T-helper 1 cell (primary cell): ENCODE measurements at regions not wholly inside any gene's neighbourhood (a gene's known extent, or its start where the extent isn't known, plus 50 kb on each side); places are given as distances from the start of the nearest gene placed in this dataset.
A peak's percentile ranks its signal among the peaks of the same experiment; 100 is the strongest.

Source experiments
- DNase-seq, 5 donors: peaks; one replicate each; pipeline ENCODE4 v3.0.0-alpha.2; 2012 to 2020

DNA sequence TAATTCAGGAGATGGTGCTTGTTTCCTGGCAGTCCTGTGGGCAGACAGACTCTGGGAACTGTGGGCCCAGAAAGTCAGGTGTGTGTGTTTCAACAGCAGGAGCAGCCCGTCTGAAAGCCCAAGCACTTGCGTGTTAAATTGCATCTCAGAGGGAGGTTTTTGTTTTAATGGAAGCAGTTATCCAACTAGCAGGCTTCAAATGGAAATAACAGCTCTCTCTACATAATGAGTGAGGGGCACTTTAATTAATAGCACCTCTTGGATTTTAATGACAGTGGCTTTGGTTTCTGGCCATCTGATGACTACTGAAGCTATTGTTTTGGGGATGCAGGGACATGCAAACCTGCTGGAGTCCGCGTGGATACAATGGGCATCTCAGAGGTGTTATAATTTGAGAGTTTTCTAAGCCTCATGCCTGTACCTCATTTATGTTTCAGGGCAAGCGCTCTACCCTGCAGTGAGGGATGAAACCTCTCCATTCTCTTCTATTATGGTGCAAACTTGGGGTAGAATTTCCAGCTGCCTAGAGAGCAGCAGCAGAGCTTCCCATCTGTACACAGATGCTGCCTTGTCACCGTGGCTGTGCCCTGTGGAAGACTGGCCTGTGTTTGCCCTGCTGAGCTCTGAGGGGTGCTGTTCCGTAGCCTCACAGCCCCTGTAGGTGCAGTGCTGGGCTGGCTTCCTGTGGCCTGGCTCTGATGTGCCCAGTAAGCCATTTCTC lies 206.6 kb upstream of the GPR26 start:
- no peak for DNase-seq

DNA sequence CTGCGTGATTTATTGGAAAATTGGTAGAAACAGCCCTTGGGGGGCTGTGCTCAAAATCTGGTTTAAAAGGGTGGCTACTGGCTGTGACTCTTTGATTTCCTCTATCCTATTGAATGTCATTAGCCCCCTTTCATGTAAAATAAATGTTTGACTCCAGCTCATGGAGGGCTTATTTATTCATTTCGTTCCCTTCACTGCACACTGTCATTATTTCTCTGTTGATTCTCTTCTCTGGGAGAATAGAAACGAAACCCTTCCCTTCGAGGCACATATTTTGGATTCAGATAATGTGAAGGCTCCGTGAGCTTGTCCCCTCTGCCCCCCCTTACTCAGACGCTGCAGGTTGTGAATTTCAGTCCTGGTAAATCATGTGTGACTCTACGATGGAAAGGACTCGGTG lies 203.9 kb upstream of the GPR26 start:
- DNase-seq, result no peak

DNA sequence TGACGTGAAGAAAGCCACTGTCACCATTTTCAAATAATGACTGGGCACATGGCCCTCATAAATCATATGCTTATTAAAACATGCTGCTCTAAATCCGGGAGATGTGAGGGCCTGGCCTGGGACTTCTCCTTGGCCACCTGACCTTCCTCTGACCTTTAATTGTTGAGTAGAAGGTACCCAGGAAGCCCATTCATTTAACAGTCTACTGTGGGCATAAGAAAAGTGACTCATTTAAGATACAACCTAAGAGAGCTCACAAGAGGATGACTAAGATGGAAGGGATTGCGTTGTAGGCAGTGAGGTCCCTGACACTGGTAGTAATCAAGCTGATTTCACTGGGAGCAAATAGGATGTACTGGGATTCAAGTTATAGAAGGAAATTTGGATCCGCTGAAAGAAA lies 203.4 kb upstream of the GPR26 start:
- DNase-seq, result no peak

DNA sequence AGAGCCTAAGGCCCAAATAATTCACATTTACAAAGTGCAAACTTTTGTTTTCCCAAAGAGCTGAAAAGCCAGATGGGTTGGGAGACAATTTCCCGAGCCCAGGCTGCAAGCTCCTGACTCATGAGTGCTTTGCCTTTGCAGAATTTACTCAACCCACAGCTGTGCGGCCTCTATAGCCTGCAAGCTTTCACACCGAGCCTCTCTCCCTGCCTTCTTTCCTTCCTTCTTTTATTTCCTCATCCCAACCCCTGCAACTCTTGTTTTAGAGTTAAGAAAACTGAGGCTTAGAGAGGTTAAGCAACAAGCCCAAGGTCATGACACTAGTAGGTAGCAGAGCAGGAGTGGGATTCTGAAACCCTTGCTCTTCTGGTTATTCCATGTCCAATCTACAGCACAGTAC lies 203.0 kb upstream of the GPR26 start:
- DNase-seq, result no peak

DNA sequence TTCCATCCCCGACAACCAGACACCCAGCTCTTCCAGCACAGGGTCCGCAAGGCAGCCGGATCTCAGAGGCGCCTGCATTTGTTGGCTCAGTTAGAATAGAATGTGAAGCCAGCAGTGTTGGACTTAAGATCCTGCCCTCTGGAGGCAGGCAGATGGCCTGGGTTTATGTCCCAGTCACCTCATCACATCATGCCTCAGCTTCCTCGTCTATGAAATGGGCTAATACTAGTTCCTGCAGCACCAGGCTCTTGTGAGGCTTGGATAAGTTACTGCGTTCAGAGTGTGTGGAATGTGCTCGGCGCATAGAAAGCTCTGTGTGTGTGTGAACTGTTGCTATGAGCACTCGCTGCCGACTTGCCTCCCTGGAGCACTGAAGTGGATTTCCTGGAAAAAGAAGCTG lies 202.5 kb upstream of the GPR26 start:
- no peak for DNase-seq

DNA sequence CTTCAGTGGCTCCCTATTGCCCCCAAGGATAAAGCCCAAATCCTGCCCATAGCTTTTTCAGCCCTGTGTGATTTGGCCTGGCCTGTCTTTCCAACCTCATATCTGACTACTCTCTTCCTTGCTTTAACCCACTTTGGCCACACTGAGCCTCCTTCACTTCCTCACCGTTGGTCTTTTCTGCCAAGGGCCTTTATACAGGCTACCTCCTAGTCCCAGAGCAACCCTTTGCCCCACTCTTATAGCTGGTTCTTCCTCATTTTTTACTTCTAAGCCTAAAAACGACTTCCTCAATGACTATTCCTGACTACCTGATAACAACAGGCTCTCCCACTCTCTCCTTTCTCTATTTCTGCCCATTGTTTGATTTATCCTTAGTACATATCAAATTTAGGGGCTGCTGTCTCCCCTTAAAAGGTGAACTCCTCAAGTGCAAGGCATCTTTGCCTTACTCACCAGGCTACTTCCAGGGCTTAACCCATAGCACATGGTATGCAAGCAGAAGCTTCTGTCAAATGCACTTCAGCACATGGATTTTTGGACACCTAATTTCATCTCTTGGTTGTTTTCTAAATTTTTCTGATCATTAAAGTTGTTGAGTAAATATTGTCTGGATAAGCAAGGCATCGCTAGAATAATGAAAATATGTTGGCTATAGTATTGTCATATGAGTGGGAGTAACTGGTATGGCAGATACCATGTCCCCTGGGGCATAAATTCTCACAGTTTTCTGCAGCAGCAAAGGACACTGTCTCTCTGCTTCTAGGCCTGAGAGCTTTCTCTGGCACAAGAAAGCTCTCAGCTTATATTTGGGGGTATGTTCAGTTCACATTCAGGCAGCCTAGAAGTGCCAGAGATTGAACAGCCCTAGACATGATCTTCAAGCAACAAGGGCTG lies 201.5 kb upstream of the GPR26 start:
- DNase-seq, result no peak

DNA sequence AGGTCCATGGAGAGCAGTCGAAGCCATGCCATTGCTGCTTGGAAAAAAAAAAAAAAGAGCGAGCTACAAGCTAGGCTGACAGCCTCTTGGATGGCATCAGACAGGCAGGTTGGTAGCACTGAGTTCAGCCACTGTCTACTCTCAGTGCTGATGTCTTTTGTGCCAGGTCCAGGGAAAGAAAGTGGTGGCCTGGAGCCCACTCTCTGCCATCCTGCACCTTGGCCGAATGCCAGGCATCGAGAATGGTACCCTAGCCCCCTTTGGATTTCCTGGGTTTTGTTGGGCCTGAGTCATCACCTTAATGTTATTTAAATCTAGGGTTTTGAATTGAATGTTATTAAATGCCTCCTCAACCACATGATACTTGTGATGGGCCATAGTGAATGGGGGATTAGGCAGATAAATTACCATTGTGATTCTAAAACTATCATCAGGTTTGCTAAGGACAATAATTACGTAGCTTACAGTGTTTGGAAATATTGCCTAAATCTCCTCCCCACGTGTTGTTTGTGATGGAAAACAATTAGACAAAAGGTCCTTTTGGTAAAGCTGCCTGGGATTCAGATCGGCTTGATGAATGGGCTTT lies 195.7 kb upstream of the GPR26 start:
- no peak for DNase-seq

DNA sequence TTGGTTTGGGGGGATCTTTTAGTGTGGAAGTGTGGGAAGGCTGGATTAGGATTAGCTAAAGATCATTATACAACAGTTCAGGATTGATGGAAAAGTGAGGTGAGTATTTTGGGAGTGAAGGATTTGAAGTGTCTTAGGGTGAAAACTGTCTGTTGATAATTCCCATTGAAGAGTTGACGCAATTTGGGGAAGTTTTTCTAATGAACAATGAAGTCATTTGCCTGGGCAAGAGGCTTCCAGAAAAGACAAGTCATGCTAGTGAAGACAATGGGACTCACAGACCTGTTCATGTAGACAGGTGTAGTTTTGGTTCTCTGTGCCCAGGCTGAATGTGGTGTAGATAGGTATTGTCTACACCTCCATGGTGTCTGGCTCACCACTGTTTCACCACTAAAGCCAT lies 194.3 kb upstream of the GPR26 start:
- DNase-seq, result no peak

DNA sequence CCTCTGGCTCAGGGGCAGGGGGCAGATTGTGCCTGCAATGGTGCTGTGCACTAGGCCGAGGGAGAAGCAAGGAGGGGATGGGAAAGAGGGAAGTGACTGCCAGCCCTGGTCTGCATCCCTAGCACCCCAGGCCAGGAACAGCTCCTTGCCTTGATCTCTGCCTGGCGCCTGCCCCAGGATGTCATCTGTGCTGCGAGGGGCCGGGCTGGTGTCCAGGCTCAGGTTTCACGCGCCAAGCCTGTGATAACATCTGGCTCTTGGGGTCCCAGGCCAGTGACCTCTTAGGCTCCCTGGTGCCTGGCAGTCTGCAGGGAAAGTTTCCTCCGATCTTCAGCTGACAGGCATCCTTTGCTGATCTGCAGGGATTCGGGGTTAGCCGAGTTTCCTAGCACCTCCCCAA lies 193.5 kb upstream of the GPR26 start:
- no peak for DNase-seq

DNA sequence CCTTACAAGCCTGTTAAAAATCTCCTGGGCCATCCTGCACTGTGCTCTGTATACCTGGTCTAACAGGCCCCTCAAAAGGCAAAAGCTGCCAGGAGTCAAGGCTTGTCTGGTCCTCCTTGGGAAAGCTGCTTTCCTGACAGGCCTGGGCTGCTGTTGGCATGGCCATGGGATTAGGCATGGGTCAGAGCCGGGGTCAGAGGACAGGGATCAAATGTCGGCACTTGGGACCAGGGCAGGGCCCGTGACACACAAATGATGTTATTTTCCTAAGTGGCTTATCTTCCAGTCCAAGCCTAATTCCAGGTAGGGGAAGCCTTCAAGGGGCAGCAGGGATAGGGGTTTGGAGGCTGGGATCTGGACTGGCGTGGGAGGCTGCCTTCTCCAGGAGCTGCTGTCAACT lies 191.5 kb upstream of the GPR26 start:
- no peak for DNase-seq

DNA sequence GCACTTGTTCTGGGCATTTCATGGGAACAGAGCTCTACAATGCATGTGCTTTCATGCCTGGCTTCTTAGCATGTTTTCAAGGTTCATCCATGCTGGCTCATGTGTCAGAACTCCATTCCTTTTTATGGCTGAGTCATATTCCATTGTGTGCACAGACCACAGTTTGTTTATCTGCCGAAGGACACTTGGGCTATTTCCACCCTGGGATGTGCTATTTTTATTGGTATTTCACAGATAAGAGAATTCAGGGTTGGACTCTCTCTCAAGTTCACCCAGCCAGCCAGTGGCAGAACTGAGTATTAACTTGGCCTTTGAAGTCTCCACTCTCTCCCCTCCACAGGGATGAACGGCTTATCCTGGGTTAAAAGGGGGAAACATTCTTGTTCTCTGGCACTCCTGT lies 190.7 kb upstream of the GPR26 start:
- no peak for DNase-seq

DNA sequence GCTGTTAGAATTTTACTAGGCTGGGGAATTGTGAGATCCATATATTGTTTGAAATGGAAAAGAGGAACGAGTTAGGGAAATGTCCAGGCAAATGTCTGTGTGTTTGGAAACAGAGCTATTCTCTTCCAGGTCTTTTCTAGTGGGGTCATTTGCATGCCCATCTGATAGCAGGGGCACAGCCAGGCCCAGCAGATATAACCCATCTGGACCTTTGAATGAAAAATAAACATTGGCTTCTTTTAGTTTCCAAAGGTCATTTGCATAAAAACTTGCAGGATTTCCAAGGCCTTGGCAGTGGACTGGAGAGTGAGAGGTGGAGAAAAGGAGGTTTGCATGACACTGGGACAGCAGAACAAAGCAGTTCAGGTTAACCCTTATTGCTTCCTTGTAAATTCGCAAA lies 188.0 kb upstream of the GPR26 start:
- DNase-seq, result no peak

DNA sequence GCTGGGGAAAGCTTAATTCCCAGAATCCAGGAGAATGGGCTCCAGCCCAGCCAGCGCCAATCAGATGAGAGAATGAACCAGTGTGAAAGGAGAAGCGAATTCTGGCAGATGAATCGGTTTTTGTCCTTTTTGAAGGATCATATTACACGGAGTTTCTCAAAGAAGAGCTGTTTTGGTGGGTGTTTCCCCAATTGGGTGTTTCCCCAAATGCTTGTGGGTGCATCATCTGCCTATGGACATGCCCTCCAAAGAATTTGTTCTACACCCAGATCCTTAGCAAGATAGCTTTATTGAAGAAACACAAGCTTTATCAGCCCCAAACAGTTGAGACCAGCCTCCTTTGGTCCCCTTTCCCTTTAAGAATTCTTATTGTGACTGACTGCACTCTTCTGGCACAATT lies 186.5 kb upstream of the GPR26 start:
- DNase-seq, result no peak

DNA sequence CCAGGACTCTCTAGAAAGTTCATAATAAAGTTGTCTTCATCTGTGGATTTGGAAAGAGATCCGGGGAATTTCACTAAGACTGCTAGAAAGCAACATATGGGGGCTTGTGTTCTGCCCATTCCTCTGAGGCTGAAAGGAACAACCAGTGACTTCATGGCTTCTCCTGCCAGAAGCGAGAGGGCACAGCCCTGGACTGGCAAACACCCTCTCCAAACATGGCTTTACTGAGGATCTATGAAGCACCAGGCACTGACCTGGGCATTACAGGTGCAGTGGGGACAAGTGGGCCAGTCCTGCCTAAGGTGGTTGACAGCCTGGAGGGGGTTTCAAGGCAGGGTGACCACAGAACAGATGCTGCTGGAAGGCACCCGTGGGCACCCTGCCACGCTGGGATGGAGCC lies 185.8 kb upstream of the GPR26 start:
- peak in 1 of 5 donors; percentile 0 for DNase-seq

DNA sequence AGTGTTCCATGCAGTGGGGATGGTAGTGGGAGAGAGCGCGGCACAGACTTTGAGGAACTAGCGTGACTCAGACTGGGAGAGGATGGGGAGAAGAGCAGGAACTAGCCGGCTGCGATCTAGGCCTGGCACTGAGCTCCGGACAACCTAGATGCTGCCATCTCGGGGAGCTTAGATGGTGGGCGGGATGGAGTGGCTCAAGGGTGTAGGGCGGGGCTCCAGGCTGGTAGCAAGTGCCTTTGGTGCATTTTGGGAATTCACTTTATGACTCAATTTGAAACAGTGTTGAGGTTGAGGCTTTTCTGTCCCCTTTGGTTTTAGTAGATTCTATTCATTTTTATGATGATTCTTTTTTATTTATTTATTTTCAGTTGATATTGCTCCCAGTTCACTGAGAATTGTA lies 185.3 kb upstream of the GPR26 start:
- no peak for DNase-seq

DNA sequence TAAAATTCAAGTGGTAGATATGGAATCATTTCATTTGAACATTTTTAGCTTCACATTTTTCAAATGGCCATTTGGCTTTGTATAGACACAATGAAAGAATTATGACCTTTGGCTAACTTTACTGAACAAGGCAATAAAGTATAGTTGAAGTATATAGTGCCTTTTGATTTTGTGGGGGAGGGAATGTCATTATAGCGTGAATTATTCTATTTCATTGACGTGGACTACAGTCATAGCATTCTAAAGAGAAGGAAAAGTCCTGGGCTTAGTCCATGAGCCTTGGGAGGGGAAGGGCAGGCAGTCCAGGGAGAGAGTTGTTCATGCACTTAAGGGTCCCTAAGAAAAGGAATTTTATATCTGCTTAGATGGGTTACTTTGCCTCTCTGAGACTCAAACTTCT lies 181.4 kb upstream of the GPR26 start:
- no peak for DNase-seq

DNA sequence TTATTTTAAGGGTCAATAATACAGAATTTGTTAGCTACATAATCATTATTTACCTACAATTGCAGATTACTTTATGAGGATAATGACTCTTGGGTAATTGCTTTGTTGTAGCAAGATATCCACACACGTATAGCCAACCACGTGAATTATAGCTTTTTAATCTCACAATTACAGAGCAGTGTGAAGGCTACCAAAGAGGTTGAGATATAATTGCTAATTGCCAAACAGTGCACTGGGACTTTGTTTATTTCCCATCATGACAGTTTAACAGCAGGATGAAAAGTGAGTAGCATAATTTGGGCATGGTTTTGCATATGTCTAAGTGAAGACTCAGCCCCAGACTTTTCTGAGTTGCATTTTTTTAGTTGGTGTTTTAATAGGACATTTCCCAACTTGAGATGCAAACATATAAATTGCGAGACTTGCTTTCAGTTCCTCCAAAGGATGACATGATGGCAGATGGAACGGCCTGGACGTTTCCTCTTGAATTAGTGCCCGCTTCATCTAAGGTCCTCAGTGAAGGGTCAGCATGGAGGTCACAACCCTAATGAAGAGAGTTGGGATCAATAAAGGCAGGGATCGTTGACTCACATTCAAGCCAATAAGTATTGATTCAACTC lies 180.7 kb upstream of the GPR26 start:
- DNase-seq, result no peak

DNA sequence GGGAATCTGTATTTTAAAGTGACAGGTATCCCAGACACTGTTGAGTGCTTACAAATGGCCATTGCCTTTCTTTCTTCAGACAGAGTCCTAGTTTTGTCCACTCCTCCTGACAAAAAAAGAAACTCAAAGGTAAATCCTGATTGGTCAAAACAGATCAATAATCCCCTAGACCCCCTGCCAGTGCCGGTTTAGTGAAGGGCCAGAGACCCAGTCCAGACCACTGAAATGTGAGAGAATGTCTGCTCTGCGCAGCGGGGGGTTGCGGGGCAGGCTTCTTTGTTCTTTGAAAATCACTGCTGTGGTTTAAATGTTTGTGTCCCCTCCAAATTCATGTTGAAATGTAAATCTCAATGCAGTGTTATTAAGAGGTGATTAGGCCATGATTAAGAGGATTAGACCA lies 177.7 kb upstream of the GPR26 start:
- DNase-seq, result no peak

DNA sequence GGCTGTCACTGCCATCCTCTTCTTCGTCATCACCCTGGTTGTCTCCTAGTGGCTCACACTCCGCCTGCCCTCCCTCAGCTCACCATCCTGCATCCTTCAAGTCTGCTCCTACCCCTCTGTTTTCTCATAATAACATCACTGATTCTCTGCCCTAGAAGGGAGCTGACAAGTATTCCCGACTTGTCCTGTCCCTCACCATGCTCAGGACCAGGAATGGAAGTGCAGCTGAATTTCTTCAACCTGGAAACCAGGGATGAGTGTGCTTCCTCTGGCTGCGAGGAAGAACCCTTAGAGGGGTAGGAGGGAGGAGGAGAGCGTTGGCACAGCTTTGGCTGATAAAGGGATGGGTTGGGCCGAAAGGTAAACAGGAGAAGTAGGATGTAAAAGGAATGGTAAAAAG lies 174.8 kb upstream of the GPR26 start:
- no peak for DNase-seq

DNA sequence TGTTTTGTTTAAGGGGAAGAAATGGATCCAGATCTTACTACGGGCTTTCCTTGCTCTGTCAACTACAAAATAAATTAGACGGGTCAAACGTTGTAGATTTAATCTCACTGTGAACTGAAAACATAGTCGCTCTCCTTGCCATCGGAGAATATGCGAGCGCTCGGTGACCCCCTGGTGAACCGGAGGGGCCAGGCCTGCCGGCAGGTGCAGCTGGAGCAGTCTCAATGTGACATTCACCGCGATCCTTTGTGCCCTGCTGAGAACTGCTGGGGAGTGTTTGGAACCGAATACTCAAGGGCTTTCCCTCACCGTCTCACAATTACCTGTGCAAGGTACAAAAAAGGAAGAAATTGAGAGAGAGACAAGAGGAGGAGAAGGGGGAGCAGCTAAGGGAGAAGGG lies 174.1 kb upstream of the GPR26 start:
- DNase-seq, result no peak

DNA sequence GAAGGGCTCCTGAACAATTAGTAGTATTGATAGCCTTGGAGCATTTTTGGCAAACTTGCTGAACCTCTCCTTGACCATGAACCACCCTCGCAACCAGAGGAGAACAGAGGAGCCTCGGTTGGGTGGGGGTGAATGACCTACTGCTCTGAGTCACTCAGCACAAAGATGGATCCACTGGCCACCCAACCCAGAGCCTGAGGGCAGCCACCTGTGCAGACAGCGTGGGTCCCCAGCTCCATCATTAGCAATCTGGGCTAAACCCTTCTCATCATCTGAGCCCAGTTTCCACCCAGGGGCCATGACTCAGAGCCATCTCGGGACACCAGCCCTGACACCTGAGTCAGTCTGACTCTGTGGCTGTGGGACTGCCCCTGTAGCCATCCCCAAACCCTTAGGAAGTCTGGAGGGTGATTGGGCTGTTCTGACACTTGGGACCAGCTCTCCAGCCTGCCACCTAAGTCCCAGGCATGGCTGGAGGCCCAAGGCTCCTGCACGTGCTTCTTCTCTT lies 171.8 kb upstream of the GPR26 start:
- DNase-seq, result no peak

DNA sequence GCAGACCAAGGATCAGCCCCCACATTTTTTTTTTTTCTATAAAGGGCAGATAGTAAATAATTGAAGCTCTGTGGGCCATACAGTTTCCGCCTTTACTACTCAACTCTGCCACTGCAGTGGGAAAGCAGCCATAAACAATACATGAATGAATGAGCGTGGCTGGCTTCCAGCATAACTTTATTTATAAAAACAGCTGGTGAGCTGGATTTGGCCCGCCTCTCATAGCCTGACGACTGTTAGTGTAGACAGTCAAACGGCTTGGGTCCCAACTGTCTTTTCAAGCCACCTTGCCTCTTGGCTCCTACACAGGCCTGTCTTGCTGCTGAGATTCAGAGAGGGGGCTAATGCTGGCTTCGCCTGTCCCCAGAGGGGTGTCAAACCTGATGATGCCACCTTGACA lies 169.8 kb upstream of the GPR26 start:
- DNase-seq, result no peak

DNA sequence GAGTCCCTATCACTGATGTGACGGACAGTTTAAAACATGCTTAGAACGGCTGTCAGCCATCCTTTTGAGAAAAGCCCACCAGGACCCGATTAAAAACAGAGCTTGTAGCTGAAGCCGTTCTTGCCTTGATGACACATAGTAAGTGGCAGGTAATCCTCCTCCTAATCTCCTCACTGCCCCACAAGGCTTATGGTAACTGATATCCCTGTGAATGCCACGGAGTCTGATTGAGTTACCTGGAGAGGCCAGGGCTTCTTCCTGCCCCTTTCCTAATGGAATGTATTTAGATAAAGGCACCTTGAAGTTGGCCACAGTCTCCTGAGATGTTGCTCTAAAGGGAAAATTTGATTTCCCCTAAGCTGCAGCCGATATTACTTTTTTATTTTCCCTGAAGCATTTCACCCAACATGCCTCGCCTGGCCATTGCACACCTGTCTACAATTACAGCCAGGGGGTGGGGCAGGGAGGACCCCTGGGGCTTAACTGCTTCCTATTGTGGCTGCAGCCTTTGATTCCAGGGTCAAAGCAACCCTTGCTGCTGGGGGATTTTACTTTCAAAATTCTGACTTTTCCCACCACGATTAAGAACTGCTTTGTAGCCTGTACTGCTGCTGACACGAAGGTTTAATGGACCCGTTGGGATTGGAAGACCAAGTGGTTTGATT lies 169.0 kb upstream of the GPR26 start:
- DNase-seq, result no peak
